C4-2B (cell line): ENCODE measurements at regions not wholly inside any gene's neighbourhood (a gene's known extent, or its start where the extent isn't known, plus 50 kb on each side); places are given as distances from the start of the nearest gene placed in this dataset.
"Not testable (repeated sequence)": the region's sequence is repeated elsewhere in the genome, so short reads cannot be mapped to it uniquely, and the experiment has no call there.

Experiments used
- ZFX ChIP-seq: fragments of 450-650 bp; IDR thresholded peaks from 2 replicates; pipeline ENCODE4 v1.6.1; 2017
- TF ChIP-seq, protein P1 (sequence below): fragments of 450-650 bp; conservative IDR thresholded peaks from 2 replicates; pipeline ENCODE4 v1.5.1; 2017; ENCODE audit warnings: mild to moderate bottlenecking

DNA sequence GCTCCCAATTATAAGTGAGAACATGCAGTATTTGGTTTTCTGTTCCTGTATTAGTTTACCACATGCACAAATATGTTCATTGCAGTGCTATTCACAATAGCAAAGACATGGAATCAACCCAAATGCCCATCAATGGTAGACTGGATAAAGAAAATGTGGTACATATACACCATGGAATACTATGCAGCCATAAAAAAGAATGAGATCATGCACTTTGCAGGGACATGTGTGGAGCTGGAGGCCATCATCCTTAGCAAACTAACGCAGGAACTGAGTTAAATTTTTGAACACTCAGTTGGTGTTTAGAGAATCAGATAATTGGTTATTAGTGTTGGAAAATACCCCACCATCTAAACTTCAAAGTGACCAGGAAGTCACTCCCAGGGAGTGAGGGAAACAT, 111.2 kb upstream of the LYZL2 start:
- TF ChIP-seq, protein P1, sequence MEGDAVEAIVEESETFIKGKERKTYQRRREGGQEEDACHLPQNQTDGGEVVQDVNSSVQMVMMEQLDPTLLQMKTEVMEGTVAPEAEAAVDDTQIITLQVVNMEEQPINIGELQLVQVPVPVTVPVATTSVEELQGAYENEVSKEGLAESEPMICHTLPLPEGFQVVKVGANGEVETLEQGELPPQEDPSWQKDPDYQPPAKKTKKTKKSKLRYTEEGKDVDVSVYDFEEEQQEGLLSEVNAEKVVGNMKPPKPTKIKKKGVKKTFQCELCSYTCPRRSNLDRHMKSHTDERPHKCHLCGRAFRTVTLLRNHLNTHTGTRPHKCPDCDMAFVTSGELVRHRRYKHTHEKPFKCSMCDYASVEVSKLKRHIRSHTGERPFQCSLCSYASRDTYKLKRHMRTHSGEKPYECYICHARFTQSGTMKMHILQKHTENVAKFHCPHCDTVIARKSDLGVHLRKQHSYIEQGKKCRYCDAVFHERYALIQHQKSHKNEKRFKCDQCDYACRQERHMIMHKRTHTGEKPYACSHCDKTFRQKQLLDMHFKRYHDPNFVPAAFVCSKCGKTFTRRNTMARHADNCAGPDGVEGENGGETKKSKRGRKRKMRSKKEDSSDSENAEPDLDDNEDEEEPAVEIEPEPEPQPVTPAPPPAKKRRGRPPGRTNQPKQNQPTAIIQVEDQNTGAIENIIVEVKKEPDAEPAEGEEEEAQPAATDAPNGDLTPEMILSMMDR: not testable (repeated sequence)
- not testable (repeated sequence) for TF ChIP-seq ZFX
